H1 (cell line): ENCODE measurements at regions not wholly inside any gene's neighbourhood (a gene's known extent, or its start where the extent isn't known, plus 50 kb on each side); places are given as distances from the start of the nearest gene placed in this dataset.

Source experiments
- CTCF ChIA-PET: fragments of 300-600 bp; sonication (Branson Sonifier 250); formaldehyde crosslinking; loops from one replicate; lab custom pipeline; 2021; ENCODE audit not compliant: partially characterized antibody; lab: Charles Lee
- POLR2A ChIA-PET: fragments of 300-600 bp; sonication (Branson Sonifier 250); formaldehyde crosslinking; loops from one replicate; lab custom pipeline; 2021; ENCODE audit warnings: inconsistent platforms; ENCODE audit not compliant: partially characterized antibody; lab: Charles Lee
- DNase-seq, 2 experiments: peaks; one replicate each; pipeline versions ENCODE4 v3.0.0 to v3.0.0-alpha.2; 2010 to 2022; ENCODE audit warnings: low spot score in 2 of 2, low read depth in 1 of 2, mixed read lengths in 1 of 2
- FAIRE-seq: peaks from 2 replicates; lab custom pipeline; 2011; peaks lifted over from hg19 to GRCh38; lab: Jason Lieb, UNC
- H2AFZ ChIP-seq: 2 replicates; pipeline ENCODE4 v1.8.1; 2012; ENCODE audit warnings: low read length, inconsistent platforms
- H2AK5ac ChIP-seq: 2 replicates; pipeline ENCODE4 v1.6.1; 2013; ENCODE audit warnings: low read depth, low read length
- H2BK120ac ChIP-seq: replicated peaks from 2 replicates; pipeline ENCODE3; 2013; ENCODE audit warnings: low read depth, low read length, inconsistent platforms
- H2BK12ac ChIP-seq: 2 replicates; pipeline ENCODE4 v1.6.1; 2013; ENCODE audit warnings: low read depth, low read length
- H2BK15ac ChIP-seq: 2 replicates; pipeline ENCODE4 v1.6.1; 2013; ENCODE audit warnings: low read length
- H2BK20ac ChIP-seq: 2 replicates; pipeline ENCODE4 v1.6.1; 2013; ENCODE audit warnings: low read length
- H2BK5ac ChIP-seq: 2 replicates; pipeline ENCODE4 v1.6.1; 2013; ENCODE audit warnings: low read depth, low read length
- H3K14ac ChIP-seq: 2 replicates; pipeline ENCODE4 v1.6.1; 2013; ENCODE audit warnings: inconsistent platforms; ENCODE audit not compliant: insufficient read length
- H3K18ac ChIP-seq: 2 replicates; pipeline ENCODE4 v1.6.1; 2013; ENCODE audit warnings: low read length; ENCODE audit errors: extremely low read depth
- H3K23ac ChIP-seq: 2 replicates; pipeline ENCODE4 v1.6.1; 2013; ENCODE audit warnings: inconsistent platforms; ENCODE audit not compliant: insufficient read length
- H3K23me2 ChIP-seq: 2 replicates; pipeline ENCODE4 v1.6.1; 2013; ENCODE audit warnings: low read depth, low read length
- H3K27ac ChIP-seq: 2 replicates; pipeline ENCODE4 v1.6.1; 2011; ENCODE audit warnings: low read depth, low read length, inconsistent platforms
- H3K27me3 ChIP-seq, 4 experiments: replicated peaks in 1 of 4; 1 replicate in 1 of 4; 2 replicates in 3 of 4; pipeline versions ENCODE4 v1.6.1 to v1.8.1; 2011 to 2013; ENCODE audit warnings: low read length in 3 of 4, mild to moderate bottlenecking in 3 of 4, inconsistent platforms in 2 of 4, mixed read lengths in 2 of 4, moderate library complexity in 1 of 4; ENCODE audit not compliant: control insufficient read depth in 3 of 4, insufficient read depth in 3 of 4; ENCODE audit errors: extremely low read depth in 1 of 4
- H3K36me3 ChIP-seq, 4 experiments: 2 replicates each; pipeline versions ENCODE4 v1.6.1 to v1.8.1; 2011 to 2013; ENCODE audit warnings: mild to moderate bottlenecking in 4 of 4, low read length in 3 of 4, moderate library complexity in 2 of 4, control low read depth in 1 of 4, inconsistent platforms in 1 of 4; ENCODE audit not compliant: insufficient read depth in 4 of 4, control insufficient read depth in 2 of 4
- H3K4ac ChIP-seq: replicated peaks from 2 replicates; pipeline ENCODE3; 2013; ENCODE audit warnings: low read length, low read depth, mixed read lengths, inconsistent platforms; ENCODE audit not compliant: insufficient read length
- H3K4me1 ChIP-seq, 4 experiments: replicated peaks in 1 of 4; 1 replicate in 1 of 4; 2 replicates in 3 of 4; pipeline versions ENCODE4 v1.6.1 to v1.8.1; 2011 to 2013; ENCODE audit warnings: low read length in 3 of 4, inconsistent platforms in 2 of 4, mixed read lengths in 1 of 4; ENCODE audit not compliant: insufficient read depth in 4 of 4, control insufficient read depth in 3 of 4
- H3K4me2 ChIP-seq, 2 experiments: 2 replicates each; pipeline versions ENCODE4 v1.6.1 to v1.8.1; 2011 to 2013; ENCODE audit warnings: low read depth in 2 of 2, low read length in 2 of 2, control low read depth in 1 of 2, inconsistent platforms in 1 of 2, mild to moderate bottlenecking in 1 of 2; ENCODE audit not compliant: insufficient read depth in 1 of 2
- H3K4me3 ChIP-seq, 4 experiments: fragments of 200-600, 300-600 bp in 1 of 4; sonication (generic), shearing (Covaris generic), sonication (Bioruptor Twin) in 1 of 4; 2 replicates each; pipeline versions ENCODE4 v1.5.1 to v1.8.1; 2011 to 2016; ENCODE audit warnings: low read length in 4 of 4, low read depth in 3 of 4, control low read depth in 2 of 4, inconsistent platforms in 2 of 4, mild to moderate bottlenecking in 2 of 4, mixed read lengths in 1 of 4, moderate library complexity in 1 of 4; ENCODE audit not compliant: insufficient read depth in 2 of 4; ENCODE audit errors: extremely low read depth in 1 of 4
- H3K56ac ChIP-seq: replicated peaks from 2 replicates; pipeline ENCODE3; 2013; ENCODE audit warnings: low read depth, mild to moderate bottlenecking, mixed read lengths, low read length, inconsistent platforms; ENCODE audit not compliant: insufficient read length
- H3K79me1 ChIP-seq: 2 replicates; pipeline ENCODE4 v1.6.1; 2013; ENCODE audit warnings: low read depth, low read length, control low read depth
- H3K79me2 ChIP-seq, 2 experiments: 2 replicates each; pipeline versions ENCODE4 v1.6.1 to v1.8.1; 2012 to 2013; ENCODE audit warnings: low read length in 2 of 2, mild to moderate bottlenecking in 2 of 2, inconsistent platforms in 1 of 2; ENCODE audit not compliant: insufficient read depth in 2 of 2, control insufficient read depth in 1 of 2
- H3K9ac ChIP-seq, 4 experiments: replicated peaks in 1 of 4; 1 replicate in 1 of 4; 2 replicates in 3 of 4; pipeline versions ENCODE4 v1.6.1 to v1.8.1; 2011 to 2013; ENCODE audit warnings: low read depth in 3 of 4, low read length in 3 of 4, control low read depth in 2 of 4, mild to moderate bottlenecking in 2 of 4, moderate library complexity in 2 of 4, inconsistent platforms in 1 of 4; ENCODE audit errors: extremely low read depth in 1 of 4
- H3K9me3 ChIP-seq, 2 experiments: 2 replicates each; pipeline versions ENCODE4 v1.6.1 to v1.8.1; 2012 to 2013; ENCODE audit warnings: mild to moderate bottlenecking in 2 of 2, moderate library complexity in 2 of 2, control low read depth in 1 of 2, inconsistent platforms in 1 of 2, low read depth in 1 of 2, low read length in 1 of 2, mixed read lengths in 1 of 2; ENCODE audit not compliant: insufficient read depth in 2 of 2
- H4K20me1 ChIP-seq, 2 experiments: replicated peaks in 1 of 2; 2 replicates each; pipeline versions ENCODE3 to v1.8.1; 2011 to 2013; ENCODE audit warnings: inconsistent platforms in 2 of 2, low read length in 2 of 2, mild to moderate bottlenecking in 1 of 2; ENCODE audit not compliant: insufficient read depth in 2 of 2, control insufficient read depth in 1 of 2
- H4K5ac ChIP-seq: 2 replicates; pipeline ENCODE4 v1.6.1; 2013; ENCODE audit warnings: low read length, low read depth, mixed read lengths, inconsistent platforms; ENCODE audit not compliant: insufficient read length
- H4K8ac ChIP-seq: 2 replicates; pipeline ENCODE4 v1.8.0; 2013; ENCODE audit warnings: mild to moderate bottlenecking, moderate library complexity, low read length, inconsistent platforms; ENCODE audit not compliant: insufficient read depth; ENCODE audit errors: extremely low read depth
- H4K91ac ChIP-seq: replicated peaks from 2 replicates; pipeline ENCODE3; 2013; ENCODE audit warnings: low read length, mixed read lengths, inconsistent platforms; ENCODE audit not compliant: insufficient read length
- BCL11A ChIP-seq, 2 experiments: IDR thresholded peaks; one replicate each; pipeline ENCODE4 v1.6.1; 2011; ENCODE audit warnings: low read depth in 2 of 2, low read length in 2 of 2, mild to moderate bottlenecking in 2 of 2
- CHD1 ChIP-seq: IDR thresholded peaks from 2 replicates; pipeline ENCODE4 v1.6.1; 2012; ENCODE audit warnings: low read depth, low read length, improper control_type of control experiment
- CREB1 ChIP-seq: IDR thresholded peaks from 2 replicates; pipeline ENCODE4 v1.6.1; 2012; ENCODE audit warnings: inconsistent platforms
- CTBP2 ChIP-seq: IDR thresholded peaks from 2 replicates; pipeline ENCODE4 v1.7.0; 2011; ENCODE audit warnings: borderline replicate concordance, mild to moderate bottlenecking, moderate library complexity, mixed read lengths, low read length; ENCODE audit not compliant: insufficient read depth, insufficient read length
- CTCF ChIP-seq, 3 experiments: IDR thresholded peaks; 1 replicate in 2 of 3; 2 replicates in 1 of 3; pipeline versions ENCODE4 v1.5.1 to v1.6.1; 2011; ENCODE audit warnings: low read length in 3 of 3, mild to moderate bottlenecking in 3 of 3, inconsistent platforms in 2 of 3, low read depth in 1 of 3, moderate library complexity in 1 of 3; ENCODE audit not compliant: insufficient read depth in 1 of 3; ENCODE audit errors: control extremely low read depth in 1 of 3
- JUN ChIP-seq: IDR thresholded peaks from 2 replicates; pipeline ENCODE4 v1.6.1; 2011; ENCODE audit warnings: low read depth, mild to moderate bottlenecking, improper control_type of control experiment, low read length
- NANOG ChIP-seq: IDR thresholded peaks from 2 replicates; pipeline ENCODE4 v1.6.1; 2011; ENCODE audit warnings: low read length, low read depth, mild to moderate bottlenecking, inconsistent platforms; ENCODE audit not compliant: insufficient read depth, poor library complexity, severe bottlenecking
- NRF1 ChIP-seq: IDR thresholded peaks from 2 replicates; pipeline ENCODE4 v1.6.1; 2011; ENCODE audit warnings: mild to moderate bottlenecking, low read depth, low read length, improper control_type of control experiment
- POLR2AphosphoS5 ChIP-seq: IDR thresholded peaks from 2 replicates; pipeline ENCODE4 v1.6.1; 2011; ENCODE audit warnings: low read depth, low read length
- RBBP5 ChIP-seq: IDR thresholded peaks from 2 replicates; pipeline ENCODE4 v1.7.1; 2012; ENCODE audit warnings: low read depth, mild to moderate bottlenecking, inconsistent platforms, low read length, moderate library complexity, borderline replicate concordance
- SIN3A ChIP-seq, 2 experiments: IDR thresholded peaks in 1 of 2; conservative IDR thresholded peaks in 1 of 2; 2 replicates each; pipeline ENCODE4 v1.6.1; 2011 to 2012; ENCODE audit warnings: low read length in 2 of 2, improper control_type of control experiment in 1 of 2, low read depth in 1 of 2, mild to moderate bottlenecking in 1 of 2
- TEAD4 ChIP-seq: IDR thresholded peaks from 2 replicates; pipeline ENCODE4 v1.6.1; 2012; ENCODE audit warnings: low read depth, low read length, inconsistent platforms, mixed read lengths
- WGBS, 2 experiments: shearing (Covaris generic) in 1 of 2; methylation state at CpG; one replicate each; pipeline versions ENCODE4 v1.1.6 to v1.1.7; 2013 to 2015; ENCODE audit warnings: low lambda C conversion rate in 2 of 2, mixed read lengths in 2 of 2, inconsistent platforms in 1 of 2, low coverage in 1 of 2, missing lambda C conversion rate in 1 of 2; ENCODE audit not compliant: insufficient replicate concordance in 2 of 2, insufficient coverage in 1 of 2, insufficient read length in 1 of 2; ENCODE audit errors: extremely low coverage in 1 of 2, missing lambda C conversion rate in 1 of 2; 5-methylcytosine and 5-hydroxymethylcytosine counted together

- Histone ChIP-seq H2BK120ac (no peak overlapping the region), H3K18ac (no peak overlapping the region), H4K91ac (no peak overlapping the region), H3K9ac (no peak overlapping the region), H2BK20ac (no peak overlapping the region), H3K27me3 (no peaks in the 10 kb centered on the region), H4K8ac (no peak overlapping the region), H2BK12ac (no peak overlapping the region), H3K14ac (no peak overlapping the region), H2BK5ac (no peak overlapping the region), H3K79me1 (no peaks in the 10 kb centered on the region), H3K36me3 (no peaks in the 10 kb centered on the region), H3K56ac (no peak overlapping the region), H3K27ac (no peak overlapping the region), H3K79me2 (no peaks in the 10 kb centered on the region), H3K9me3 (peaks cover 23 to 32% of the 10 kb centered on the region in 2 experiments), H4K20me1 (no peaks in the 10 kb centered on the region), H2BK15ac (no peak overlapping the region), H3K23ac (no peak overlapping the region), H3K4me1 (peaks cover 0 to 2% (median 0%) of the 10 kb centered on the region in 4 experiments; a peak in 1 of 7 replicates), H3K23me2 (no peaks in the 10 kb centered on the region), H2AK5ac (no peak overlapping the region), H3K4me3 (no peak overlapping the region), H3K4ac (no peak overlapping the region), H3K4me2 (no peak overlapping the region), H2AFZ (no peak overlapping the region), H4K5ac (no peak overlapping the region)
- ChIA-PET POLR2A (no interaction called here), CTCF (no interaction called here)
- FAIRE-seq, result no peak
- 89% methylated on average over 11 of the region's 11 CpGs; no CpG with 5 or more reads in 1 of the 2 experiments for WGBS, 2 experiments
- no peak for DNase-seq
- no peak for TF ChIP-seq JUN
- no peak for TF ChIP-seq CHD1
- no peak for TF ChIP-seq CTCF (IDR thresholded peaks at IDR 0.05; ENCODE audit: control extremely low read depth in 1 of 3, insufficient read depth in 1 of 3, low read depth in 1 of 3, low read length in 3 of 3)
- no peak for TF ChIP-seq POLR2AphosphoS5
- TF ChIP-seq CREB1, result no peak
- TF ChIP-seq CTBP2, result no peak
- no peak for TF ChIP-seq SIN3A (conservative IDR thresholded peaks at IDR 0.05 in 1 of 2, IDR thresholded peaks at IDR 0.05 in 1 of 2; ENCODE audit: low read depth in 1 of 2, low read length in 2 of 2)
- no peak for TF ChIP-seq RBBP5
- no peak for TF ChIP-seq TEAD4
- TF ChIP-seq NRF1, result no peak
- no peak for TF ChIP-seq BCL11A (IDR thresholded peaks at IDR 0.05; ENCODE audit: low read depth in 2 of 2, low read length in 2 of 2)
- no peak for TF ChIP-seq NANOG
These were observed 51.9 kb upstream of the SYNDIG1 start for GRCh38 chr20:24417485-24417884.
